ENCODE measurements at regions not wholly inside any gene's neighbourhood (a gene's known extent, or its start where the extent isn't known, plus 50 kb on each side); places are given as distances from the start of the nearest gene placed in this dataset.

GRCh38 chr2:12818416-12819102, 101.8 kb downstream of the TRIB2 start:
- Histone ChIP-seq H3K36me3 (ENCODE audit: control insufficient read depth in 4 of 4, insufficient read depth in 4 of 4, low read length in 3 of 4) (no peaks in the 10 kb centered on the region), H3K4me1 (ENCODE audit: control extremely low read depth in 1 of 4, control insufficient read depth in 4 of 4, insufficient read depth in 4 of 4, low read length in 3 of 4) (peaks cover 0 to 12% (median 11%) of the 10 kb centered on the region in 4 experiments), H3K4me3 (ENCODE audit: control insufficient read depth in 1 of 7, extremely low read depth in 1 of 7, insufficient read depth in 4 of 7, low read depth in 2 of 7, low read length in 6 of 7) (no peak overlapping the region), H3K27ac (ENCODE audit: insufficient read depth in 1 of 2, low read depth in 1 of 2, low read length in 2 of 2, poor library complexity in 1 of 2, severe bottlenecking in 2 of 2) (no peak overlapping the region), H3K27me3 (replicated peaks in 2 of 5; ENCODE audit: control insufficient read depth in 4 of 5, insufficient read depth in 5 of 5, low read length in 4 of 5) (peaks cover 0 to 8% (median 4%) of the 10 kb centered on the region in 5 experiments), H3K9me3 (ENCODE audit: control extremely low read depth in 1 of 5, control insufficient read depth in 4 of 5, insufficient read depth in 2 of 5, low read depth in 1 of 5, low read length in 4 of 5) (no peaks in the 10 kb centered on the region)
- WGBS (ENCODE audit: insufficient coverage) = 89% methylated on average over 7 of the region's 11 CpGs
- CTCF ChIA-PET = no interaction called here
- DNase-seq = no peak
- POLR2A ChIA-PET = no interaction called here

- 6% methylated on average over 2 of the region's 3 CpGs for WGBS (ENCODE audit: insufficient coverage)
- CTCF ChIA-PET = no interaction called here
- peaks cover 0 to 13% (median 4%) of the 10 kb centered on the region in 5 experiments for H3K27me3 ChIP-seq (replicated peaks in 2 of 5; ENCODE audit: control insufficient read depth in 4 of 5, insufficient read depth in 5 of 5, low read length in 4 of 5)
- DNase-seq = no peak
- no peaks in the 10 kb centered on the region for H3K9me3 ChIP-seq (ENCODE audit: control extremely low read depth in 1 of 5, control insufficient read depth in 4 of 5, insufficient read depth in 2 of 5, low read depth in 1 of 5, low read length in 4 of 5)
- H3K4me3 ChIP-seq (ENCODE audit: control insufficient read depth in 1 of 7, extremely low read depth in 1 of 7, insufficient read depth in 4 of 7, low read depth in 2 of 7, low read length in 6 of 7) = no peak overlapping the region
- H3K4me1 ChIP-seq (ENCODE audit: control extremely low read depth in 1 of 4, control insufficient read depth in 4 of 4, insufficient read depth in 4 of 4, low read length in 3 of 4) = peaks cover 0 to 12% (median 11%) of the 10 kb centered on the region in 4 experiments
- POLR2A ChIA-PET = no interaction called here
- no peaks in the 10 kb centered on the region for H3K36me3 ChIP-seq (ENCODE audit: control insufficient read depth in 4 of 4, insufficient read depth in 4 of 4, low read length in 3 of 4)
- H3K27ac ChIP-seq (ENCODE audit: insufficient read depth in 1 of 2, low read depth in 1 of 2, low read length in 2 of 2, poor library complexity in 1 of 2, severe bottlenecking in 2 of 2) = no peak overlapping the region
These were observed 102.4 kb downstream of the TRIB2 start for GRCh38 chr2:12819103-12819475.

GRCh38 chr2:12819721-12820120, 103.0 kb downstream of the TRIB2 start:
- Histone ChIP-seq H3K36me3 (ENCODE audit: control insufficient read depth in 4 of 4, insufficient read depth in 4 of 4, low read length in 3 of 4) (no peaks in the 10 kb centered on the region), H3K4me1 (ENCODE audit: control extremely low read depth in 1 of 4, control insufficient read depth in 4 of 4, insufficient read depth in 4 of 4, low read length in 3 of 4) (peaks cover 0 to 12% (median 11%) of the 10 kb centered on the region in 4 experiments), H3K9me3 (ENCODE audit: control extremely low read depth in 1 of 5, control insufficient read depth in 4 of 5, insufficient read depth in 2 of 5, low read depth in 1 of 5, low read length in 4 of 5) (peaks cover 0 to 1% (median 0%) of the 10 kb centered on the region in 5 experiments), H3K27ac (ENCODE audit: insufficient read depth in 1 of 2, low read depth in 1 of 2, low read length in 2 of 2, poor library complexity in 1 of 2, severe bottlenecking in 2 of 2) (no peak overlapping the region), H3K27me3 (replicated peaks in 2 of 5; ENCODE audit: control insufficient read depth in 4 of 5, insufficient read depth in 5 of 5, low read length in 4 of 5) (peaks cover 0 to 18% (median 5%) of the 10 kb centered on the region in 5 experiments), H3K4me3 (ENCODE audit: control insufficient read depth in 1 of 7, extremely low read depth in 1 of 7, insufficient read depth in 4 of 7, low read depth in 2 of 7, low read length in 6 of 7) (no peak overlapping the region)
- ChIA-PET POLR2A (no interaction called here), CTCF (no interaction called here)
- peak; percentile 22 to 76 (median 66) for DNase-seq
- WGBS (ENCODE audit: insufficient coverage) = no CpG with 5 or more reads among the region's 3 CpGs

GRCh38 chr2:12821656-12822055, 104.9 kb downstream of the TRIB2 start:
- Histone ChIP-seq H3K27ac (ENCODE audit: insufficient read depth in 1 of 2, low read depth in 1 of 2, low read length in 2 of 2, poor library complexity in 1 of 2, severe bottlenecking in 2 of 2) (no peak overlapping the region), H3K36me3 (ENCODE audit: control insufficient read depth in 4 of 4, insufficient read depth in 4 of 4, low read length in 3 of 4) (no peaks in the 10 kb centered on the region), H3K9me3 (ENCODE audit: control extremely low read depth in 1 of 5, control insufficient read depth in 4 of 5, insufficient read depth in 2 of 5, low read depth in 1 of 5, low read length in 4 of 5) (peaks cover 0 to 1% (median 0%) of the 10 kb centered on the region in 5 experiments), H3K27me3 (replicated peaks in 2 of 5; ENCODE audit: control insufficient read depth in 4 of 5, insufficient read depth in 5 of 5, low read length in 4 of 5) (peaks cover 0 to 29% (median 8%) of the 10 kb centered on the region in 5 experiments), H3K4me1 (ENCODE audit: control extremely low read depth in 1 of 4, control insufficient read depth in 4 of 4, insufficient read depth in 4 of 4, low read length in 3 of 4) (peaks cover 0 to 12% (median 11%) of the 10 kb centered on the region in 4 experiments), H3K4me3 (ENCODE audit: control insufficient read depth in 1 of 7, extremely low read depth in 1 of 7, insufficient read depth in 4 of 7, low read depth in 2 of 7, low read length in 6 of 7) (no peak overlapping the region)
- DNase-seq = no peak
- 71% methylated on average over 1 of the region's 1 CpG for WGBS (ENCODE audit: insufficient coverage)
- ChIA-PET CTCF (interaction anchor here (0.6 kb wide), 1 partner anchor 31 kb away, joined by 3 read pairs; no protein-coding TSS in a partner anchor), POLR2A (no interaction called here)

GRCh38 chr2:12824351-12824777, 107.6 kb downstream of the TRIB2 start:
- Histone ChIP-seq H3K36me3 (ENCODE audit: control insufficient read depth in 4 of 4, insufficient read depth in 4 of 4, low read length in 3 of 4) (no peaks in the 10 kb centered on the region), H3K4me3 (ENCODE audit: control insufficient read depth in 1 of 7, extremely low read depth in 1 of 7, insufficient read depth in 4 of 7, low read depth in 2 of 7, low read length in 6 of 7) (no peak overlapping the region), H3K4me1 (ENCODE audit: control extremely low read depth in 1 of 4, control insufficient read depth in 4 of 4, insufficient read depth in 4 of 4, low read length in 3 of 4) (peaks cover 0 to 7% (median 5%) of the 10 kb centered on the region in 4 experiments), H3K27ac (ENCODE audit: insufficient read depth in 1 of 2, low read depth in 1 of 2, low read length in 2 of 2, poor library complexity in 1 of 2, severe bottlenecking in 2 of 2) (no peak overlapping the region), H3K27me3 (replicated peaks in 2 of 5; ENCODE audit: control insufficient read depth in 4 of 5, insufficient read depth in 5 of 5, low read length in 4 of 5) (peaks cover 0 to 34% (median 8%) of the 10 kb centered on the region in 5 experiments), H3K9me3 (ENCODE audit: control extremely low read depth in 1 of 5, control insufficient read depth in 4 of 5, insufficient read depth in 2 of 5, low read depth in 1 of 5, low read length in 4 of 5) (peaks cover 0 to 3% (median 0%) of the 10 kb centered on the region in 5 experiments)
- no peak for DNase-seq
- ChIA-PET POLR2A (no interaction called here), CTCF (no interaction called here)
- 88% methylated on average over 1 of the region's 3 CpGs for WGBS (ENCODE audit: insufficient coverage)

GRCh38 chr2:12824778-12825379, 108.1 kb downstream of the TRIB2 start:
- peaks cover 0 to 36% (median 8%) of the 10 kb centered on the region in 5 experiments for H3K27me3 ChIP-seq (replicated peaks in 2 of 5; ENCODE audit: control insufficient read depth in 4 of 5, insufficient read depth in 5 of 5, low read length in 4 of 5)
- WGBS (ENCODE audit: insufficient coverage) = 88% methylated on average over 7 of the region's 9 CpGs
- ChIA-PET POLR2A (interaction anchor here (0.6 kb wide), 1 partner anchor 261 kb away, joined by 3 read pairs; no protein-coding TSS in a partner anchor), CTCF (no interaction called here)
- no peaks in the 10 kb centered on the region for H3K36me3 ChIP-seq (ENCODE audit: control insufficient read depth in 4 of 4, insufficient read depth in 4 of 4, low read length in 3 of 4)
- peaks cover 0 to 3% (median under 1%) of the 10 kb centered on the region in 4 experiments for H3K4me1 ChIP-seq (ENCODE audit: control extremely low read depth in 1 of 4, control insufficient read depth in 4 of 4, insufficient read depth in 4 of 4, low read length in 3 of 4)
- peaks cover 0 to 3% (median 0%) of the 10 kb centered on the region in 5 experiments for H3K9me3 ChIP-seq (ENCODE audit: control extremely low read depth in 1 of 5, control insufficient read depth in 4 of 5, insufficient read depth in 2 of 5, low read depth in 1 of 5, low read length in 4 of 5)
- no peak overlapping the region for H3K27ac ChIP-seq (ENCODE audit: insufficient read depth in 1 of 2, low read depth in 1 of 2, low read length in 2 of 2, poor library complexity in 1 of 2, severe bottlenecking in 2 of 2)
- H3K4me3 ChIP-seq (ENCODE audit: control insufficient read depth in 1 of 7, extremely low read depth in 1 of 7, insufficient read depth in 4 of 7, low read depth in 2 of 7, low read length in 6 of 7) = no peak overlapping the region
- no peak for DNase-seq

GRCh38 chr2:12826781-12827180, 110.0 kb downstream of the TRIB2 start:
- H3K36me3 ChIP-seq (ENCODE audit: control insufficient read depth in 4 of 4, insufficient read depth in 4 of 4, low read length in 3 of 4) = no peaks in the 10 kb centered on the region
- H3K27me3 ChIP-seq (replicated peaks in 2 of 5; ENCODE audit: control insufficient read depth in 4 of 5, insufficient read depth in 5 of 5, low read length in 4 of 5) = peaks cover 0 to 39% (median 10%) of the 10 kb centered on the region in 5 experiments
- H3K4me1 ChIP-seq (ENCODE audit: control extremely low read depth in 1 of 4, control insufficient read depth in 4 of 4, insufficient read depth in 4 of 4, low read length in 3 of 4) = no peaks in the 10 kb centered on the region
- no peak overlapping the region for H3K27ac ChIP-seq (ENCODE audit: insufficient read depth in 1 of 2, low read depth in 1 of 2, low read length in 2 of 2, poor library complexity in 1 of 2, severe bottlenecking in 2 of 2)
- ChIA-PET POLR2A (no interaction called here), CTCF (interaction anchor here (1.2 kb wide), 1 partner anchor 105 kb away, joined by 3 read pairs; no protein-coding TSS in a partner anchor)
- no peak for DNase-seq
- H3K9me3 ChIP-seq (ENCODE audit: control extremely low read depth in 1 of 5, control insufficient read depth in 4 of 5, insufficient read depth in 2 of 5, low read depth in 1 of 5, low read length in 4 of 5) = peaks cover 0 to 3% (median 0%) of the 10 kb centered on the region in 5 experiments
- H3K4me3 ChIP-seq (ENCODE audit: control insufficient read depth in 1 of 7, extremely low read depth in 1 of 7, insufficient read depth in 4 of 7, low read depth in 2 of 7, low read length in 6 of 7) = no peak overlapping the region
- WGBS (ENCODE audit: insufficient coverage) = 100% methylated on average over 1 of the region's 3 CpGs

Data from common myeloid progenitor, CD34-positive (primary cell).